ENCODE measurements at regions not wholly inside any gene's neighbourhood (a gene's known extent, or its start where the extent isn't known, plus 50 kb on each side); places are given as distances from the start of the nearest gene placed in this dataset.

GRCh38 chr13:106714271-106714982 lies 146.5 kb upstream of the ARGLU1 start:
- no peak for ATAC-seq (ENCODE audit: insufficient read depth, low FRiP score)
- WGBS, 2 donors = 77 to 90% methylated on average over 10 of the region's 10 CpGs

GRCh38 chr13:106712381-106712780 lies 144.4 kb upstream of the ARGLU1 start:
- Histone ChIP-seq H3K36me3 (ENCODE audit: control insufficient read depth in 4 of 4, insufficient read depth in 4 of 4, low read length in 4 of 4) (no peaks in the 10 kb centered on the region), H3K27me3 (ENCODE audit: control insufficient read depth in 3 of 3, insufficient read depth in 3 of 3, low read length in 2 of 3) (no peaks in the 10 kb centered on the region), H3K27ac (ENCODE audit: low read depth in 1 of 2, low read length in 1 of 2) (peak overlapping the region in 1 of 2 donors; percentile 47), H3K9me3 (ENCODE audit: control insufficient read depth in 4 of 4, insufficient read depth in 3 of 4, low read length in 3 of 4) (peaks cover 0 to 2% (median 0%) of the 10 kb centered on the region in 4 donors), H3K9ac (ENCODE audit: insufficient read depth in 1 of 2, low read length in 2 of 2) (no peak overlapping the region), H3K4me3 (no peak overlapping the region), H3K4me1 (ENCODE audit: control insufficient read depth in 5 of 5, insufficient read depth in 5 of 5, low read length in 5 of 5) (peaks cover 0 to 43% (median 5%) of the 10 kb centered on the region in 5 donors)
- TF ChIP-seq, protein P1, sequence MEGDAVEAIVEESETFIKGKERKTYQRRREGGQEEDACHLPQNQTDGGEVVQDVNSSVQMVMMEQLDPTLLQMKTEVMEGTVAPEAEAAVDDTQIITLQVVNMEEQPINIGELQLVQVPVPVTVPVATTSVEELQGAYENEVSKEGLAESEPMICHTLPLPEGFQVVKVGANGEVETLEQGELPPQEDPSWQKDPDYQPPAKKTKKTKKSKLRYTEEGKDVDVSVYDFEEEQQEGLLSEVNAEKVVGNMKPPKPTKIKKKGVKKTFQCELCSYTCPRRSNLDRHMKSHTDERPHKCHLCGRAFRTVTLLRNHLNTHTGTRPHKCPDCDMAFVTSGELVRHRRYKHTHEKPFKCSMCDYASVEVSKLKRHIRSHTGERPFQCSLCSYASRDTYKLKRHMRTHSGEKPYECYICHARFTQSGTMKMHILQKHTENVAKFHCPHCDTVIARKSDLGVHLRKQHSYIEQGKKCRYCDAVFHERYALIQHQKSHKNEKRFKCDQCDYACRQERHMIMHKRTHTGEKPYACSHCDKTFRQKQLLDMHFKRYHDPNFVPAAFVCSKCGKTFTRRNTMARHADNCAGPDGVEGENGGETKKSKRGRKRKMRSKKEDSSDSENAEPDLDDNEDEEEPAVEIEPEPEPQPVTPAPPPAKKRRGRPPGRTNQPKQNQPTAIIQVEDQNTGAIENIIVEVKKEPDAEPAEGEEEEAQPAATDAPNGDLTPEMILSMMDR (IDR thresholded peaks at IDR 0.05; ENCODE audit: control extremely low read depth, extremely low read depth) = no peak
- WGBS, 2 donors = 60 to 74% methylated on average over 10 of the region's 10 CpGs
- DNase-seq (peak; percentile 82 to 93 (median 91)), ATAC-seq (ENCODE audit: insufficient read depth, low FRiP score) (no peak)

More at GRCh38 chr13:106714271-106714982, 146.5 kb upstream of the ARGLU1 start:
- Histone ChIP-seq H3K4me1 (ENCODE audit: control insufficient read depth in 5 of 5, insufficient read depth in 5 of 5, low read length in 5 of 5) (peaks cover 0 to 40% (median 5%) of the 10 kb centered on the region in 5 donors), H3K4me3 (no peak overlapping the region), H3K9ac (ENCODE audit: insufficient read depth in 1 of 2, low read length in 2 of 2) (no peak overlapping the region), H3K36me3 (ENCODE audit: control insufficient read depth in 4 of 4, insufficient read depth in 4 of 4, low read length in 4 of 4) (no peaks in the 10 kb centered on the region), H3K27me3 (ENCODE audit: control insufficient read depth in 3 of 3, insufficient read depth in 3 of 3, low read length in 2 of 3) (no peaks in the 10 kb centered on the region), H3K9me3 (ENCODE audit: control insufficient read depth in 4 of 4, insufficient read depth in 3 of 4, low read length in 3 of 4) (peaks cover 0 to 2% (median 0%) of the 10 kb centered on the region in 4 donors), H3K27ac (ENCODE audit: low read depth in 1 of 2, low read length in 1 of 2) (peak overlapping the region in 1 of 2 donors; percentile 23)
- TF ChIP-seq, protein P1 (IDR thresholded peaks at IDR 0.05; ENCODE audit: control extremely low read depth, extremely low read depth) = no peak
- no peak for DNase-seq

DNA sequence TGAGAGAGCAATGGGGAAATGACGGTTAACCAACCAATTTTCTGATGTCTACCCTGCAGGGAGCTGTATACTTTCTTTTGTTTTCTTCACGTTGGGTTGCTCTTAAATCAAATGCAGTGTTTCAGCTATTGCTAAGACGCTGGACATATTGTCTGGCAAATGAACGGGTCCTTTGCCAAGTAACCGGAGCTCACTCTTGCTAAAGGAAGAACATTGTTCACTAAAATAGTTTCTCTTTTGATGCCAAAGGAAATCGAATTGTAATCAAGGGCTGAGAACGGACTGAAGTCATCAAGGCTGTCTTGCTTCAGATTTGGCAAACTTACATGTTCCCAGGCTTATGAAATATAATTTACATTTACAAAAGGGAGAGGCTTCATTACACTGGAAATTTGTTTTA lies 142.3 kb upstream of the ARGLU1 start:
- ATAC-seq (ENCODE audit: insufficient read depth, low FRiP score) = no peak
- peak; percentile 49 to 88 (median 82) for DNase-seq
- TF ChIP-seq, protein P1 (IDR thresholded peaks at IDR 0.05; ENCODE audit: control extremely low read depth, extremely low read depth) = no peak
- H3K36me3 ChIP-seq (ENCODE audit: control insufficient read depth in 4 of 4, insufficient read depth in 4 of 4, low read length in 4 of 4) = no peaks in the 10 kb centered on the region
- no peak overlapping the region for H3K4me3 ChIP-seq
- H3K4me1 ChIP-seq (ENCODE audit: control insufficient read depth in 5 of 5, insufficient read depth in 5 of 5, low read length in 5 of 5) = peaks cover 0 to 43% (median 5%) of the 10 kb centered on the region in 5 donors
- 52 to 69% methylated on average over 7 of the region's 7 CpGs for WGBS, 2 donors
- H3K9ac ChIP-seq (ENCODE audit: insufficient read depth in 1 of 2, low read length in 2 of 2) = peak overlapping the region in 1 of 2 donors; percentile 45
- H3K9me3 ChIP-seq (ENCODE audit: control insufficient read depth in 4 of 4, insufficient read depth in 3 of 4, low read length in 3 of 4) = peaks cover 0 to 2% (median 0%) of the 10 kb centered on the region in 4 donors
- no peaks in the 10 kb centered on the region for H3K27me3 ChIP-seq (ENCODE audit: control insufficient read depth in 3 of 3, insufficient read depth in 3 of 3, low read length in 2 of 3)
- peak overlapping the region; percentile 64 to 67 for H3K27ac ChIP-seq (ENCODE audit: low read depth in 1 of 2, low read length in 1 of 2)

Data from lung (tissue), 11 donors.